GM12872 (cell line): ENCODE measurements at regions not wholly inside any gene's neighbourhood (a gene's known extent, or its start where the extent isn't known, plus 50 kb on each side); places are given as distances from the start of the nearest gene placed in this dataset.

Experiments
- CTCF ChIP-seq: IDR thresholded peaks from 3 replicates; pipeline ENCODE4 v1.5.1; 2011; ENCODE audit warnings: low read depth, mild to moderate bottlenecking, low read length, moderate library complexity; ENCODE audit not compliant: insufficient read depth

GRCh38 chr16:10252155-10252554 is 69.9 kb upstream of the GRIN2A start:
- no peak for TF ChIP-seq CTCF

GRCh38 chr16:10253409-10253808 is 71.2 kb upstream of the GRIN2A start:
- no peak for TF ChIP-seq CTCF

- no peak for TF ChIP-seq CTCF
Measured at GRCh38 chr16:10255728-10256127, 73.5 kb upstream of the GRIN2A start.

DNA sequence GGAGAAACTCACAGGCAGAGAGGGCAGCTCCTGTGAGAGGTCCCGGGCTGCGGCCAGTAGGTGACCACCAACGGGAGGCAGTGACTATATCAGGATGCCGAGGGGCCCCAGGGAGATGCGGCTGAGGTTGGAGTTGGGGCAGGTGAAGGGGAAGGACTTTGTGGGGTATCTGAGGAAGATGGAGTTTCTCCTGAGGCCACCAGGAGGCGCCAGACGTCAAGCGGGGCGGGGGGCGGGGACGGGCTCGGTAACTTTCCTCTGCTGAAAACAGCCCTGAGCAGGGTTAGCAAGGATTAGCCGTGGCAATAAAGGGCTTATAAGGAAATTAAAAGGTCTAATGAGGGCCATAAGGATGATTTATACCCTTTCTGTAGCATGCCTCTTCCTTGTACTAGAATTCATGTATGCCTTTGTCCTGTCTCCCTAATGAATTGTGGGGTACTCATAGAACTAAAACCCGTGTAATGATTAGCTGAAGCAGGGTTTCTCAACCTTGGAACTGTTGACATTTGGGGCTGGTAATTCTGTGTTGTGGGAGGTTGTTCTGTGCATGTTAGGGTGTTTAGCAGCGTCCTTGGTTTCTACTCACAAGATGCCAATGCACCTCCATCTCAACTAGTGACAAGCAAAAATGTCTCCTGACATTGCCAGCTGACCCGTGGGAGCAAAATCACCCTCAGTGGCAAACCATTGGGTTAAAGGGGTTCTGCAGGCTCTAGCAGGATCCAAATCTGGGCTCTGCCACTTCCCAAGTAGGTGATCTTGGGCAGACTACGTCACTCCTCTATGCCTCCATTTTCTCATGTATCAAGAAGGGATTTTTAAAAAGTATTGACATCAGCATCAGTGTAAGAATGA is 74.8 kb upstream of the GRIN2A start:
- TF ChIP-seq CTCF = peak; percentile 80

DNA sequence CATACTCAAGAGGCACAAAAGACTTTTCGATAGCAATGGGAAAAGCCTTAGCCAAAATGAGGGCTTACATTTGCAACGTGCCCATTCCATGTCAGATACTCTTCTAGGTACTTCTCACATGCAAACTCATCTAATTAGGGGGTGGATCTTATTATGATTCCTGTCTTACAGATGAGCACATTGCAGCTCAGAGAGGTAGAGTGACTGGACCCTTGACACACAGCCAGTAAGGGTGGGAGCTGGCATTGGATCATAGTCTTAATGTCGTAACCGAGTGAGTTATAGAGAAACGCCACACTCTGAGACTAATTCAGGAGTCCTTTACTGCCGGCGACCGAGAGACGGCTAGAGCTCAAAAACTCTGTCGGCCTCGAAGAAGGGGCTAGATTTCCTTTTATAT is 78.8 kb upstream of the GRIN2A start:
- no peak for TF ChIP-seq CTCF

- TF ChIP-seq CTCF = no peak
Measured at GRCh38 chr16:10262377-10263132, 80.3 kb upstream of the GRIN2A start.

DNA sequence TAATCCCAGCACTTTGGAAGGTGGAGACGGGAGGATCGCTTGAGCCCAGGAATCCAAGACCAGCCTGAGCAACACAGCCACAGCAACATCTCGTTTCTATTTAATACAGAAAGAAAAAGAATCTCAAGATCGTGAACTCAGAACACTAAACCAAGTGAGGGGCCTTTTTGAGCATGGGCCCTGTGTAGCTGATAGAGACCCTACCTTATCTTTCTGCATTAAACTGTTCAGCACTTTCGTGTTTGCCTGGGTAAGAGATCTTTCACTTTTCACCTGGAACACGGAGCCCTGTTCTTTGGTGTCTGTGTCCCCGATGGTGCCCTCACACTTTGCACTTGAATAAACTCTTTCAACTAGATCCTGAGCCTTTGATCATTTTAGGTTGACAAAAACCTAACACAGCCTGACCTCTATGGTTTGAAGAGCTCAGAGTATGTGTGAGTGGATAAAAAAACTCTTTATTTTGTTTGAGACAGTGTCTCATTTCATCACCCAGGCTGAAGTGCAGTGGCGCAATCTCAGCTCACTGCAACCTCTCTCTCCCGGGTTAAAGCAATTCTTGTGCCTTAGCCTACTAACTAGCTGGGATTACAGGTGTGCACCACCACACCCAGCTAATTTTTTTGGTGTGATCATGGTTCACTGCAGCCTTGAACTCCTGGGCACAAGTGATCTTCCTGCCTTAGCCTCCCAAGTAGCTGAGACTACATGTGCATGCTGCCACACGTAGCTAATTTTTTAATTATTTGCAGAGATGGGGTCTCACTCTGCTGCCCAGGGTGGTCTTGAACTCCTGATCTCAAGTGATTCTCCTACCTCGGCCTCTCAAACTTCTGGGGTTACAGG is 83.8 kb upstream of the GRIN2A start:
- TF ChIP-seq CTCF = no peak
